OCI-LY3 (cell line): ENCODE measurements at regions not wholly inside any gene's neighbourhood (a gene's known extent, or its start where the extent isn't known, plus 50 kb on each side); places are given as distances from the start of the nearest gene placed in this dataset.

Source experiments
- H2AFZ ChIP-seq: fragments of 200-600, 300-600 bp; shearing (Covaris generic); 2 replicates; pipeline ENCODE4 v1.6.0; 2014; ENCODE audit warnings: antibody characterized with exemption, low read depth, low read length
- H3K27ac ChIP-seq: fragments of 200-600, 300-600 bp; sonication (generic); 2 replicates; pipeline ENCODE4 v1.5.1; 2014; ENCODE audit warnings: mild to moderate bottlenecking, low read length, moderate library complexity, mixed read lengths
- H3K27me3 ChIP-seq: fragments of 200-600, 300-600 bp; sonication (generic); 2 replicates; pipeline ENCODE4 v1.6.1; 2014; ENCODE audit warnings: low read depth, low read length, mixed read lengths
- H3K36me3 ChIP-seq: fragments of 200-600, 300-600 bp; sonication (generic); replicated peaks from 2 replicates; pipeline ENCODE3; 2014; ENCODE audit warnings: low read depth, low read length, mixed read lengths
- H3K4me1 ChIP-seq: fragments of 300-600, 200-600 bp; sonication (generic); 2 replicates; pipeline ENCODE4 v1.6.1; 2014; ENCODE audit warnings: low read length, mixed read lengths
- H3K4me2 ChIP-seq: fragments of 200-600, 300-600 bp; sonication (generic); 2 replicates; pipeline ENCODE4 v1.6.1; 2014; ENCODE audit warnings: low read length, mixed read lengths
- H3K4me3 ChIP-seq: fragments of 300-600, 200-600 bp; sonication (generic); 2 replicates; pipeline ENCODE4 v1.5.1; 2014; ENCODE audit warnings: antibody characterized with exemption, mild to moderate bottlenecking, low read length, moderate library complexity
- H3K79me2 ChIP-seq: fragments of 300-600, 200-600 bp; shearing (Covaris generic); 2 replicates; pipeline ENCODE4 v1.6.1; 2014; ENCODE audit warnings: mild to moderate bottlenecking, low read length, mixed read lengths
- H3K9ac ChIP-seq: fragments of 300-600, 200-600 bp; shearing (Covaris generic); 2 replicates; pipeline ENCODE4 v1.6.0; 2014; ENCODE audit warnings: mild to moderate bottlenecking, low read length, moderate library complexity
- H3K9me3 ChIP-seq: fragments of 200-600, 300-600 bp; shearing (Covaris generic); 2 replicates; pipeline ENCODE4 v1.6.1; 2014; ENCODE audit warnings: low read length, mixed read lengths; ENCODE audit not compliant: insufficient read depth
- H4K20me1 ChIP-seq: fragments of 200-600, 300-600 bp; sonication (generic); 2 replicates; pipeline ENCODE4 v1.6.1; 2016; ENCODE audit warnings: low read length, mixed read lengths; ENCODE audit not compliant: insufficient read depth
- CTCF ChIP-seq: fragments of 200-600, 300-600 bp; sonication (generic); IDR thresholded peaks from 2 replicates; pipeline ENCODE4 v1.5.1; 2014; ENCODE audit warnings: antibody characterized with exemption, low read length, low read depth
- EZH2phosphoT487 ChIP-seq: fragments of 200-600 bp; shearing (Covaris generic); IDR thresholded peaks from 2 replicates; pipeline ENCODE4 v1.6.1; 2018; ENCODE audit warnings: antibody characterized with exemption, mixed run types, low read depth

GRCh38 chr13:60969656-60970055 lies 446.0 kb downstream of the PCDH20 start:
- no peaks in the 10 kb centered on the region for H4K20me1 ChIP-seq
- no peaks in the 10 kb centered on the region for H3K79me2 ChIP-seq
- H3K9ac ChIP-seq = no peak overlapping the region
- H3K4me2 ChIP-seq = no peak overlapping the region
- no peaks in the 10 kb centered on the region for H3K9me3 ChIP-seq
- H3K27ac ChIP-seq = no peak overlapping the region
- H3K4me1 ChIP-seq = no peaks in the 10 kb centered on the region
- H3K36me3 ChIP-seq = no peaks in the 10 kb centered on the region
- TF ChIP-seq CTCF (no peak), EZH2phosphoT487 (no peak)
- no peak overlapping the region for H3K4me3 ChIP-seq
- no peak overlapping the region for H2AFZ ChIP-seq
- H3K27me3 ChIP-seq = no peaks in the 10 kb centered on the region

GRCh38 chr13:60959427-60959826 lies 456.2 kb downstream of the PCDH20 start:
- no peaks in the 10 kb centered on the region for H3K4me1 ChIP-seq
- no peaks in the 10 kb centered on the region for H3K27me3 ChIP-seq
- no peaks in the 10 kb centered on the region for H4K20me1 ChIP-seq
- no peak overlapping the region for H3K27ac ChIP-seq
- H3K9me3 ChIP-seq = no peaks in the 10 kb centered on the region
- no peak overlapping the region for H2AFZ ChIP-seq
- H3K79me2 ChIP-seq = no peaks in the 10 kb centered on the region
- TF ChIP-seq EZH2phosphoT487 = no peak
- no peak for TF ChIP-seq CTCF
- no peak overlapping the region for H3K9ac ChIP-seq
- no peak overlapping the region for H3K4me3 ChIP-seq
- H3K36me3 ChIP-seq = no peaks in the 10 kb centered on the region
- no peak overlapping the region for H3K4me2 ChIP-seq

GRCh38 chr13:60957816-60958215 lies 457.8 kb downstream of the PCDH20 start:
- no peak overlapping the region for H2AFZ ChIP-seq

DNA sequence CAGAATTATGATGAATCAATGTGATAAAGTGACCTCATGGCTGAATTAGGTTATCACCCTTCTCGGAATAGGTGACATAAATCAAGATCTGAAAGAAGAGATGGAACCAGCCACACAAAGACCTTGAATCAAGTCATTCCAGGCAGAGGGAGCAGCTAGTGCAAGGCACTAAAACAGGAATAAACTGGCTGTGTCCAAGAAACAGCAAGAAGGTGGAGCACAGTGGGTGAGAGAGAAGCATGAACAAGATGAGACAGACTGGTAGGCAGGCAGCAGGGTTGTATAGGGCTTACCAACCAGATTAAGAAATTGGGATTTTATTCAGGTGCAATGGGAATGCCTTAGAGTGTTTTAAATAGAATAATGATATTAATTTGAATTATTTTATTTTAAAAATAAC lies 470.3 kb downstream of the PCDH20 start:
- no peak for TF ChIP-seq EZH2phosphoT487
- TF ChIP-seq CTCF = no peak
- Histone ChIP-seq H4K20me1 (no peaks in the 10 kb centered on the region), H3K9ac (no peak overlapping the region), H3K9me3 (peaks cover 6% of the 10 kb centered on the region), H3K4me1 (peaks cover 18% of the 10 kb centered on the region), H3K79me2 (no peaks in the 10 kb centered on the region), H3K27me3 (no peaks in the 10 kb centered on the region), H3K4me2 (no peak overlapping the region), H3K27ac (peak overlapping the region; percentile 71), H2AFZ (peak overlapping the region; percentile 48; the same call in 1 of the 2 replicates), H3K4me3 (no peak overlapping the region), H3K36me3 (peaks cover 4% of the 10 kb centered on the region)

More at GRCh38 chr13:60957816-60958215, 457.8 kb downstream of the PCDH20 start:
- H3K4me1 ChIP-seq = no peaks in the 10 kb centered on the region
- no peak overlapping the region for H3K27ac ChIP-seq
- no peak overlapping the region for H3K9ac ChIP-seq
- no peaks in the 10 kb centered on the region for H3K27me3 ChIP-seq
- no peaks in the 10 kb centered on the region for H4K20me1 ChIP-seq
- H3K4me2 ChIP-seq = no peak overlapping the region
- H3K4me3 ChIP-seq = no peak overlapping the region
- no peaks in the 10 kb centered on the region for H3K79me2 ChIP-seq
- no peaks in the 10 kb centered on the region for H3K9me3 ChIP-seq
- H3K36me3 ChIP-seq = no peaks in the 10 kb centered on the region
- TF ChIP-seq EZH2phosphoT487 (no peak), CTCF (peak; percentile 39)
